Left renal pelvis (tissue), 4 donors: ENCODE measurements at regions not wholly inside any gene's neighbourhood (a gene's known extent, or its start where the extent isn't known, plus 50 kb on each side); places are given as distances from the start of the nearest gene placed in this dataset.
A peak's percentile ranks its signal among the peaks of the same experiment; 100 is the strongest.

Source experiments
- DNase-seq, 4 donors: peaks; one replicate each; pipeline ENCODE4 v3.0.0-alpha.2; 2013; ENCODE audit warnings: low read depth in 4 of 4, low spot score in 3 of 4

- DNase-seq, result no peak
Measured at GRCh38 chr6:122524056-122524455, 52.4 kb upstream of the SERINC1 start.

GRCh38 chr6:122530440-122531046 is 58.9 kb upstream of the SERINC1 start:
- DNase-seq, result peak; percentile 17 to 46 (median 39)

- no peak for DNase-seq
Measured at GRCh38 chr6:122548281-122548680, 61.9 kb upstream of the PKIB start.

- no peak for DNase-seq
Measured at GRCh38 chr6:122548820-122549219, 61.4 kb upstream of the PKIB start.

GRCh38 chr6:122553697-122554096 is 56.5 kb upstream of the PKIB start:
- no peak for DNase-seq

GRCh38 chr6:122555561-122555960 is 54.6 kb upstream of the PKIB start:
- DNase-seq, result no peak

- DNase-seq, result no peak
Measured at GRCh38 chr6:122558080-122558479, 52.1 kb upstream of the PKIB start.
